NCI-H146 treated with DMSO at 0.1 percent for 48 hours (cell line): ENCODE measurements at regions not wholly inside any gene's neighbourhood (a gene's known extent, or its start where the extent isn't known, plus 50 kb on each side); places are given as distances from the start of the nearest gene placed in this dataset.

Experiments used
- DNase-seq: peaks from one replicate; lab custom pipeline; 2025; ENCODE audit not compliant: unreplicated experiment; lab: John Stamatoyannopoulos, UW

GRCh38 chr5:42337143-42337542, 86.1 kb upstream of the GHR start:
- DNase-seq: no peak

- DNase-seq: no peak
These were observed 85.6 kb upstream of the GHR start for GRCh38 chr5:42337607-42338006.

GRCh38 chr5:42338136-42338535, 85.1 kb upstream of the GHR start:
- no peak for DNase-seq

- no peak for DNase-seq
These were observed 74.1 kb upstream of the GHR start for GRCh38 chr5:42349163-42349562.

- DNase-seq: no peak
These were observed 71.3 kb upstream of the GHR start for GRCh38 chr5:42351956-42352355.

- no peak for DNase-seq
These were observed 63.2 kb upstream of the GHR start for GRCh38 chr5:42360056-42360455.

- no peak for DNase-seq
These were observed 62.5 kb upstream of the GHR start for GRCh38 chr5:42360616-42361314.

- DNase-seq: no peak
These were observed 61.9 kb upstream of the GHR start for GRCh38 chr5:42361315-42361688.

- DNase-seq: no peak
These were observed 57.2 kb upstream of the GHR start for GRCh38 chr5:42366051-42366450.
